ENCODE measurements at regions not wholly inside any gene's neighbourhood (a gene's known extent, or its start where the extent isn't known, plus 50 kb on each side); places are given as distances from the start of the nearest gene placed in this dataset.

DNA sequence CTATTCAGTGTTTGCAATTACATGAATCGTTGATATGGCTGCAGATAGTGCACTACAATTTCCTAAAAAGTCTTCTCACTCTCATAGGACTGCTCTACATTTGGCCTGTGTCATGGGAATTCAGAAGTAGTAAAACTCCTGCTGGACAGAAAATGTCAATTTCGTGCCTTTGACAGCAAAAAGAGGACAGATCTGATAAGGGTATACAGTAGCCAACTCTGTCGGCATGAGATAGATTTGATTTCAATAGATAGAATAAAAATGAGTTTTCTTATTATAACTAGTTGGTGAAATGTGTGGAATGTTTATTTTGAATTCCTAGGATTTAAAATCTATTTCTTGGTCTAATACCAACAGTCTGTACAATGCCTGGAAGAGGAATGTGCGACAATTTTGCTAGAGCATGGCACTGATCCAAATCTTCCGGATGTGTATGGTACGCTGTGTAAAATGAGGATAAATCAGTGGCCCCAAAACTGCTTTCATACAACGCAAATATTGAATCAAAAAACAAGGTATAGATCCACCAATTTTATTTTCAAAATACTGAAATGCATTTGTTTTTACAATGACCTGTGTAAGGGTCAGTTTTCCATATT is 133.5 kb upstream of the CDK13 start:
- H3K27me3 Mint-ChIP-seq (ENCODE audit: low read depth in 3 of 3), result peaks cover 3 to 9% (median 5%) of the 10 kb centered on the region in 3 donors
- Histone ChIP-seq H3K27me3 (ENCODE audit: control insufficient read depth in 2 of 2, insufficient read depth in 2 of 2, low read length in 2 of 2) (peaks cover 0 to 2% of the 10 kb centered on the region in 2 donors), H3K4me1 (ENCODE audit: control insufficient read depth in 1 of 2, insufficient read depth in 2 of 2, low read length in 2 of 2) (no peaks in the 10 kb centered on the region), H3K79me2 (ENCODE audit: insufficient read depth, low read length) (no peaks in the 10 kb centered on the region), H4K20me1 (ENCODE audit: insufficient read depth, low read length) (no peaks in the 10 kb centered on the region), H3K4me2 (replicated peaks; ENCODE audit: extremely low read depth, low read length, poor library complexity, severe bottlenecking) (no peak overlapping the region), H3K4me3 (replicated peaks in 1 of 3; ENCODE audit: low read depth in 2 of 3, low read length in 3 of 3) (no peak overlapping the region), H3K36me3 (replicated peaks in 1 of 2; ENCODE audit: control insufficient read depth in 1 of 2, insufficient read depth in 2 of 2, low read length in 2 of 2) (no peaks in the 10 kb centered on the region), H2AFZ (ENCODE audit: insufficient read depth, low read depth, low read length, poor library complexity, severe bottlenecking) (no peak overlapping the region), H3K9me3 (replicated peaks in 1 of 2; ENCODE audit: control insufficient read depth in 1 of 2, insufficient read depth in 1 of 2, low read length in 2 of 2) (no peaks in the 10 kb centered on the region), H3K27ac (ENCODE audit: low read depth in 1 of 2, low read length in 2 of 2) (no peak overlapping the region), H3K9ac (ENCODE audit: insufficient read depth, low read length, poor library complexity, severe bottlenecking) (no peak overlapping the region)
- H3K4me3 Mint-ChIP-seq, result no peak overlapping the region
- H3K9me3 Mint-ChIP-seq, result no peaks in the 10 kb centered on the region
- TF ChIP-seq, protein P1, sequence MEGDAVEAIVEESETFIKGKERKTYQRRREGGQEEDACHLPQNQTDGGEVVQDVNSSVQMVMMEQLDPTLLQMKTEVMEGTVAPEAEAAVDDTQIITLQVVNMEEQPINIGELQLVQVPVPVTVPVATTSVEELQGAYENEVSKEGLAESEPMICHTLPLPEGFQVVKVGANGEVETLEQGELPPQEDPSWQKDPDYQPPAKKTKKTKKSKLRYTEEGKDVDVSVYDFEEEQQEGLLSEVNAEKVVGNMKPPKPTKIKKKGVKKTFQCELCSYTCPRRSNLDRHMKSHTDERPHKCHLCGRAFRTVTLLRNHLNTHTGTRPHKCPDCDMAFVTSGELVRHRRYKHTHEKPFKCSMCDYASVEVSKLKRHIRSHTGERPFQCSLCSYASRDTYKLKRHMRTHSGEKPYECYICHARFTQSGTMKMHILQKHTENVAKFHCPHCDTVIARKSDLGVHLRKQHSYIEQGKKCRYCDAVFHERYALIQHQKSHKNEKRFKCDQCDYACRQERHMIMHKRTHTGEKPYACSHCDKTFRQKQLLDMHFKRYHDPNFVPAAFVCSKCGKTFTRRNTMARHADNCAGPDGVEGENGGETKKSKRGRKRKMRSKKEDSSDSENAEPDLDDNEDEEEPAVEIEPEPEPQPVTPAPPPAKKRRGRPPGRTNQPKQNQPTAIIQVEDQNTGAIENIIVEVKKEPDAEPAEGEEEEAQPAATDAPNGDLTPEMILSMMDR (IDR thresholded peaks at IDR 0.05), result no peak
- no peaks in the 10 kb centered on the region for H3K36me3 Mint-ChIP-seq
- 100% methylated on average over 2 of the region's 7 CpGs for WGBS (ENCODE audit: insufficient coverage)
- no peaks in the 10 kb centered on the region for H3K4me1 Mint-ChIP-seq
- no peak overlapping the region for H3K27ac Mint-ChIP-seq
- intact Hi-C loops (cut with micrococcal nuclease), result no loop called here
- DNase-seq, result no peak

DNA sequence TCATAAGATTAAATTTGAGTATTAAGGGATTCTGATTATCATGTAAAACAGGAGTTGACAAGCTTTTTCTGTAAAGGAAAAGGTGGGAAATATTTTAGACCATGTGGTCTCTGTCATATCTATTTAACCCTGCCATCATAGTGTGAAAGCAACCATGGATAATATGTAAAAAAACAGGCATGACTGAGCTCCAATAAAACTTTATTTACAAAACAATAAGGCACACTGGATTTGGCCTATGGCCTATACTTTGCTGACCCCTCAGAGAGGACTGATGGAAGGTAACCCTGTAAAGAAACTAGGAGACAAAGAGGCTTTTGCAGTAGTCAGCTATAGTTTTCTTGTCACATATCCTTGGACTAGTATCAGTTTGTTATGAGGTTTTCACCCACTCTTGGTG is 130.5 kb upstream of the CDK13 start:
- no peaks in the 10 kb centered on the region for H4K20me1 ChIP-seq (ENCODE audit: insufficient read depth, low read length)
- H3K4me1 ChIP-seq (ENCODE audit: control insufficient read depth in 1 of 2, insufficient read depth in 2 of 2, low read length in 2 of 2), result no peaks in the 10 kb centered on the region
- peaks cover 0 to 2% of the 10 kb centered on the region in 2 donors for H3K27me3 ChIP-seq (ENCODE audit: control insufficient read depth in 2 of 2, insufficient read depth in 2 of 2, low read length in 2 of 2)
- H3K4me2 ChIP-seq (replicated peaks; ENCODE audit: extremely low read depth, low read length, poor library complexity, severe bottlenecking), result no peak overlapping the region
- Mint-ChIP-seq H3K4me3 (no peak overlapping the region), H3K4me1 (no peaks in the 10 kb centered on the region), H3K9me3 (no peaks in the 10 kb centered on the region), H3K36me3 (no peaks in the 10 kb centered on the region), H3K27ac (no peak overlapping the region), H3K27me3 (ENCODE audit: low read depth in 3 of 3) (peaks cover 0 to 5% (median 4%) of the 10 kb centered on the region in 3 donors)
- no peak overlapping the region for H3K9ac ChIP-seq (ENCODE audit: insufficient read depth, low read length, poor library complexity, severe bottlenecking)
- intact Hi-C loops (cut with micrococcal nuclease), result no loop called here
- no peaks in the 10 kb centered on the region for H3K9me3 ChIP-seq (replicated peaks in 1 of 2; ENCODE audit: control insufficient read depth in 1 of 2, insufficient read depth in 1 of 2, low read length in 2 of 2)
- TF ChIP-seq, protein P1 (IDR thresholded peaks at IDR 0.05), result no peak
- H3K79me2 ChIP-seq (ENCODE audit: insufficient read depth, low read length), result no peaks in the 10 kb centered on the region
- no peaks in the 10 kb centered on the region for H3K36me3 ChIP-seq (replicated peaks in 1 of 2; ENCODE audit: control insufficient read depth in 1 of 2, insufficient read depth in 2 of 2, low read length in 2 of 2)
- DNase-seq, result no peak
- no peak overlapping the region for H2AFZ ChIP-seq (ENCODE audit: insufficient read depth, low read depth, low read length, poor library complexity, severe bottlenecking)
- H3K4me3 ChIP-seq (replicated peaks in 1 of 3; ENCODE audit: low read depth in 2 of 3, low read length in 3 of 3), result no peak overlapping the region
- H3K27ac ChIP-seq (ENCODE audit: low read depth in 1 of 2, low read length in 2 of 2), result no peak overlapping the region
